ENCODE measurements at regions not wholly inside any gene's neighbourhood (a gene's known extent, or its start where the extent isn't known, plus 50 kb on each side); places are given as distances from the start of the nearest gene placed in this dataset.
"Not testable (repeated sequence)": the region's sequence is repeated elsewhere in the genome, so short reads cannot be mapped to it uniquely, and the experiment has no call there.

DNA sequence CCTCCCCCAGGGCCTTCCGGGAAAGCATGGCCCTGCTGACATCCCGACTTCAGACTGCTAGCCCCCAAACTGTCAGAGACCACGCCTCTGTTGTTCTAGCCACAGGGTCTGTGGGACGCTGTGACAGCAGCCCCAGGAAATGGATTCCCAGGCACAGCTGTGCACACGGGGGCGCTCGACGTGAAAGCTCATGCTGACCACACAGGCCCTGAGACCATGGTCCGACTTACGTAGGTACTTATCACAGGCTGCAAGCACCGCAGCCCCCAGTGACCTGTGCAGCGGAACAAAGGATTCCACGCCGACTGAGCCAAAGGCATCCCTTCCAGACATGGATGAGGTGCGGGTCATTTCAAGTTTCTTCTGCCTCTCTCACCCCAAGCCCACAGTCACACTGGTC lies 150.6 kb downstream of the CTTN start:
- intact Hi-C loops (cut with micrococcal nuclease), result no loop called here

GRCh38 chr11:70549386-70549785 lies 151.1 kb downstream of the CTTN start:
- intact Hi-C loops (cut with micrococcal nuclease), result no loop called here

DNA sequence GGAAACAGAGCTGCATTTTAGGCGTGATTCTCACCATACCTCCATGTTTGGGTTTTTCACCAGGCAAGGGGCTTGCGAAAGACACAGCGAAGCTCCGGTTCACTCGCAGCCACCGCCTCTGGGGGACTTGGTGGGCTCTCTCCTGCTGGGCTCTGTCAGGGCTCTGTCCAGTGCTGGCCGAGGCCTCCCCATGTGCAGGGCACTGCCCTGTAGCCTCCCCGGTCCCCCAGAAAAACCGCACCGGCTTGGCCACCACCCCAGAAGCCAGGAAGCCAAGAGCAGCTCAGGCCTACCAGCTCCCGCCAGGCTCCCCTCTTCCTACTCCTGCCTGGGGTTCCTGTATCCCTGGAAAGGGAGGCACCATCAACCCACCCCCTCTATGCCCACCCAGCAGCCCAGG lies 151.5 kb downstream of the CTTN start:
- intact Hi-C loops (cut with micrococcal nuclease), result no loop called here

DNA sequence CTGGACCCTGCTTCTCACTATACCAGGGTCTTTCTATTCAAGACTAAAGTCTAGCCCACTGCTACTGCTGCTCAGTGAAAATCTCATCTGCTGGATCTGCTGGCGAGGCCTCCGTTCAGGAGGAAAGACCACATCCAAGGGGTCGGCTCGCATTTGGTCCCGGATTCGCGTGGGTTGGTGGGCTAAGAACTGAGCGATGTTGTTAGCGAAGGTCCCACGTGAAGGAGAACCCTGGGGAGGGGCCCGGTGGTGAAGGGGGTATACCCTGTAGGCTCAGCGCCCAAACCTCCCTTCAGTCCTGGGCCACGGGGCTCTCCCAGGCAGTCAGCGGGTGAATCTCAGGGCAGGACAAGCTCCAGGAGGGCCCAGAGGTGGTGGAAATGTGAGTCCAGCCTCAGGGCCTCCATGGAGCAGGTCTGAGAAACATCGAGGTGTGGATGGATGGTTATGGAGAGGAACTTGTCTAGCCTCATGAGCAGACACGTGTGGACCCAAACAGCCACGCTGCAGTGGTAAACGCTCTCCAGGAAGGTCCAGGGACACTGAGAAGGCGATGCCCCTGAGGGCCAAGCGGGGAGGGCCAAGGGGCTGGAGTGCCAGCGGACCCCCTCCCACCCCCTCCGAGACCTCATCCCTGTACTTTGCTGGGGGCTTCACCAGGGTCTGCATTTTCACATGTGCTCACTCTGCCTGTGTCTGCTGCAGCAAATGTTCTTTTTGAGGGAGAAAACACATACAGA lies 152.3 kb downstream of the CTTN start:
- intact Hi-C loops (cut with micrococcal nuclease), result no loop called here

GRCh38 chr11:70551351-70552166 lies 153.2 kb downstream of the CTTN start:
- intact Hi-C loops (cut with micrococcal nuclease), result no loop called here

- intact Hi-C loops (cut with micrococcal nuclease), result no loop called here
Measured at GRCh38 chr11:70552167-70553150, 154.1 kb downstream of the CTTN start.

- intact Hi-C loops (cut with micrococcal nuclease), result no loop called here
Measured at GRCh38 chr11:70555078-70555477, 156.7 kb downstream of the CTTN start.

DNA sequence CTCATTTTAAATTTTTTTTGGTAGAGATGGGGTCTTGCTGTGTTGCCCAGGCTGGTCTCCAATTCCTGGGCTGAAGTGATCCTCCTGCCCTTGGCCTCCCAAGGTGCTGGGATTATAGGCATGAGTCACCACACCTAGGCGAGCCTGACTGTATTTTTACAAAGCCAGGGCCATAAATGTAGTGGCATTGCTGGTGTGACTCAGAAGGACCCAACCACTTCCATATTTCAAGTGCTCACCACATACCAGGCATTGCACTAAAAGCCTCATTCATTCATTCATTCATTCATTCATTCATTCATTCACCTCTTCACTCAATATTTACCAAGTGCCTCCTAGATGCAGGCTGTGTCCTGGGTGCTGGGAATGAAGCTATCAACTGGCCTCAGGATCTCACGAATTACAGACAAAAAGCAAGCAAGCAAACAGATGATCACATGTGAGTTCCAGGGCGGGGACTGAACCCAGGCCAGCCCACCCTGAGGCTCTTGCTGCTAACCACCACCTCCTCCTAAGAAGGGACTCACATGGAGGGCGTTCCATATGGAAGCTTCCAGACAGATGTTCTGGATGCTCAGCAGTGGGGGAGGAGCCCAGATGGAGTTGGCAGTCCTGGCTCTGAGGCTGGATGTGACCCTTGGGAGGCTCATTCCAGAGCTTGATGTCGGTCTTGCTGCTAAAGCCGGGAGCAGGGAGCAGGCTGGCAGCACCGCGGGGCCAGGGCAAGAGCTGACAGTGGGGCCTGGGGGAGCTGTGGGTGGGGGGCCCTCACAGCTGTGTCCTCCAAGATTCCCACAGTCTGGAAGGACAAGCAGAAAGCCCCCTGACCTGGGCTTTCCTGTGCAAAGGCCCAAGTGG lies 158.8 kb downstream of the CTTN start:
- intact Hi-C loops (cut with micrococcal nuclease), result no loop called here

DNA sequence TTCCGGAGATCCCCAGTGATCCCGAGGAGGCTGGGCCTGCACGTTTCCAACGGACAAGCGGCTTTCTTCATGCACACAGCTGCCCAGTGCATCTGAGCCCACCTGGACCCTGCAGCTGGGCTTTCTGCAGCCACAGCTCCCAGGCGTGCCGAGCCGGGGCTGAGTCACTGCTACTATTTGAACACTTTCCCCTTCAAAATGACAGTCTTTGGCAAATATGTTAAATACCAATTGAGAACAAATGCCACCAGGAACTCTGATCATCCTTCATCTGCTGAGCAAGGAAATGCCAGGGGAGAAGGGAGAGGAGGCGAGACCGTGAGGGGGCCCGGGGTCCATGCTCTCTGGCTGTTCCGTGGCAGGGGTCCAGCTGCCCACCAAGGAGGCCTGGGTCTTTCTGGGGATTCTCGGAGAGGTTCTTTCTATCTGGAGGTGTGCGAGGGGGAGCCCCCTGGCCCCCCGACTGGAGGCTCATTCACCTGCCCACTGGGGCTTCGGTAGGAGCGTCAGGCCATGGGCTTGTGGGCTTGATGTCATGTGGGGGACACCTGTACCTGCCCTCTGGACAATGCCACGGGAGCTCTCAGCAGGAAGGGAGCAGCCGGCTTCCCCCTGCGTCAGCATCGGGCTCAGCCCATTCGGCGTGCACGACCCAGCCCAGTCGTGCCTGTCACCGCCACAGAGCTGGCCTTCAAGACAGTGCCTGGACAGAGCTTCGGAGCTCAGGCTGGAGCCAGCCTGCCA lies 159.6 kb downstream of the CTTN start:
- intact Hi-C loops (cut with micrococcal nuclease), result no loop called here

DNA sequence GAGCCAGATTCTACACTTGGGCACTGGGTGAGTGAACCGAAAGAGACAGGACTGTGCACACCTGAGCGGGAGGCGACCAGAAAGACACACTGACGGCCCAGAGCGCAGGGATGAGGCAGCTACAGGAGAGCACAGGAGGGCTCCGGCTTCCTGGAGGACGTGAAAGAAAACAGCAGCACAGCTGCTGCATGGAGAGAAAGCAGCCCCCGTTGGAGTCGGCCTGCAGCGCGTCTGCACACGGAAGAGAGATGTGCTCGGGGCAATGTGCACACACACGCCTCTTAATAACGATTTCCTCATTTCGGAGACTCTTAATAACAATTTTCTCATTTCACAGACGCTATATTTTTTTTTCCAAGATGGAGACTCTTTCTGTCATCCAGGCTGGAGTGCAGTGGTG lies 160.4 kb downstream of the CTTN start:
- intact Hi-C loops (cut with micrococcal nuclease), result no loop called here

DNA sequence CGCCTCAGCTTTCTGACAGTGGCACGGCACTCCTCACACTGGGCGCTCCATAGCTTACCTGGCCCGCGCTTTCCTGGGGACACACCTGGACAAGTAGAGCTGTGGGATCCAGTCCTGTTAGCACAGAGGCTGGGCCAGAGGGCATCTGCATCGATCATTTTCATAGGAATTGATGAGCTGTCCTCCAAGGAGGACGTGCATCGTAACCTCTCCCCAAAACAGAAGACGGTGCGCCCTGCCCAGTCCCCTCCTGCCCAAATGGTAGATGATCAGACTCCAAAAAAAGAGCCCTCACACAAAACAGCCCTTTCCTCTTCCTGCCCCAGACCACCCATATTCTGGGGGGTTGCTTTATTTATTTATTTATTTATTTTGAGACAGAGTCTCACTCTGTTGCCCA lies 161.2 kb downstream of the CTTN start:
- intact Hi-C loops (cut with micrococcal nuclease), result no loop called here

DNA sequence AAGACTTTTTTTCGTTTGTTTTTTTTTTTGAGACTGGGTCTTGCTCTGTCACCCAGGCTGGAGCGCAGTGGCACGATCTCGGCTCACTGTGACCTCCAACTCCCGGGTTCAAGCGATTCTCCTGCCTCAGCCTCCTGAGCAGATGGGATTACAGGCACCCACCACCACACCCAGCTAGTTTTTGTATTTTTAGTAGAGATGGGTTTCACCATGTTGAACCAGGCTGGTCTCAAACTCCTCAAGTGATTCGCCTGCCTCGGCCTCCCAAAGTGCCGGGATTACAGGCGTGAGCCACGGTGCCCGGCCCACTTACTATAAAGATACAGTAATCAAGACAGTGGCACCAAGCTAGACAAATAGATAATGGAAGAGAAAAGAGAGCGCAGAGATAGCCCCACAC lies 162.3 kb downstream of the CTTN start:
- intact Hi-C loops (cut with micrococcal nuclease), result not testable (repeated sequence)

DNA sequence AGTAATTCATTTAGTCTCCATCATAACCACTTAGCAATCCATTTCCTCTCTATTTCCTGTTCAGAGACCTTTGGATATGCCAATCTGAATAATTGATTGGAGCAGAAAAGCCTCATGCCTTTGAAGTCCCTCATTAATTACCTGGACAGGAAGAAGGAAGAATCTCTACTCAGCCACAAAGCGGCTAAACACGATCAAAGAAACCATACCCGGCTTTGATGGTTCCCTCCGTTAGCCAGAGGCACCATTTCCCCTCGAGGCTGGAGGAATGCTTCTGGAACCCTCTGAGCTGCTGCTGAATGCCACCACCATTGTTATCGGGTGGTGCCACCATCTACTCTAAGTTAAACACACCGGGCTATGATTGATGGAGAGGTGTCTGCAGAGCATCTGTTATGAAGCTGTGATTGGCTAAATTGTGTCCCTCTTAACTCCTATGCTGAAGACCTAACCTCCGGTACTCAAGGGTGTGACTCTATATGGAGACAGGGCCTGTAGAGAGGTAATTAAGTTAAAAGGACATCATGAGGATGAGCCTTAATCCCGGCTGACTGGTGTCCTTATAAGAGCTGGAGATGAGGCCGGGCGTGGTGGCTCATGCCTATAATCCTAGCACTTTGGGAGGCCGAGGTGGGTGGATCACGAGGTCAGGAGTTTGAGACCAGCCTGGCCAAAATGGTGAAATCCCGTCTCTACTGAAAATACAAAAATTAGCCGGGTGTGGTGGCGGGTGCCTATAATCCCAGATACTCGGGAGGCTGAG lies 168.6 kb downstream of the CTTN start:
- intact Hi-C loops (cut with micrococcal nuclease), result no loop called here

DNA sequence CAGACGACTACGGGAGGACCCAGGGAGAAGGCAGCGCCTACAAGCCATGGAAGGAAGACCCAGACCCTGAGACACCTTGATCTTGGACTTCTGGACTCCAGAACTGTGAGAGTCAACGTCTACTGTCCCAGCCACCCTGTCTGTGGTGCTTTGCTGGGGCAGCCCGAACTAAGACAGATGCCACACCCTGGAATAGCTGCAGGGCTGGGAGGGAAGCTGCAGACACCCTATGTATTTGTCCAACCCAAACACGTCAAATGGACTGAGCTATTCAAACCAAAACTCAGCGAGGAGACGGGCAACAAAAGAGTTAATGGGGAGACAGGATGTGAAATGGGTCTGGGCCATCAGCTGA lies 169.3 kb downstream of the CTTN start:
- intact Hi-C loops (cut with micrococcal nuclease), result no loop called here

DNA sequence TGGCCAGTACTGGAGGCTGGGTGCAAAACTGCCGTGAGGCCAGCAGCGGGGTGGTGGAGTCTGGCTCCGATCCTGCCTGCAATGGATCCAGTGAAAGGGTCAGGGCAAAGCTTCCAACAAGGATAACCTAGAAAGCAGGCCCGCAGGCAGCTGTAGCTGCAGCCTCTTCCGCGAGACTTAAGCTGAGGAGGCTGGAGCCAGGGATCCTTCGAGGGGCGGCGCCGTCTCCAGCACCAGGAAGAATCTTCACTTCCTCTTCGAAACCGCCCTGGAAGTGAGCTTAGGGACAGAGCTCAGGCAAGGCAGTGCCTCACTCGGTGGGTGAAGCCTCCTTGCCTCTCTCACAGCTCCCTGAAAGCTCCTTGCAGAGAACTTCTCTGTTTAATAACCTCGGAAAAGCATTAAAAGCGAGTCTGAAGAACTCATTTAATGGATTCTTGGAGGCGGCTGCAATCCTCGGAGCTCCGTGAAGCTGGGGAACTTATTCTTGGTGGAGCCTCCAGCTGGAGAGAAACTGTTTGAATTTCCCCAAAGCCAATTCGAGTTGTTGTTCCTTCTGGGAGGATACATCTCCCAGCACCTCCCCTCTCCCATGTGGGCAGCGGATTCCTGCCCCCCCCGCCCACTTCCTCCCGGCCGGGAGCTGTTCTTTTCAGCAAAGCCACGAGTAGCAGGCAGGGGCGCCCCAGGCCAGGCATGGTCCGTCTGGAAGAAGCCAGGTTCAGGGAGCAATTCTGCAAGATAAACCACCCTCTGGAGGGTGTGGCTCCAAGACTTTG lies 169.9 kb downstream of the CTTN start:
- intact Hi-C loops (cut with micrococcal nuclease), result no loop called here

DNA sequence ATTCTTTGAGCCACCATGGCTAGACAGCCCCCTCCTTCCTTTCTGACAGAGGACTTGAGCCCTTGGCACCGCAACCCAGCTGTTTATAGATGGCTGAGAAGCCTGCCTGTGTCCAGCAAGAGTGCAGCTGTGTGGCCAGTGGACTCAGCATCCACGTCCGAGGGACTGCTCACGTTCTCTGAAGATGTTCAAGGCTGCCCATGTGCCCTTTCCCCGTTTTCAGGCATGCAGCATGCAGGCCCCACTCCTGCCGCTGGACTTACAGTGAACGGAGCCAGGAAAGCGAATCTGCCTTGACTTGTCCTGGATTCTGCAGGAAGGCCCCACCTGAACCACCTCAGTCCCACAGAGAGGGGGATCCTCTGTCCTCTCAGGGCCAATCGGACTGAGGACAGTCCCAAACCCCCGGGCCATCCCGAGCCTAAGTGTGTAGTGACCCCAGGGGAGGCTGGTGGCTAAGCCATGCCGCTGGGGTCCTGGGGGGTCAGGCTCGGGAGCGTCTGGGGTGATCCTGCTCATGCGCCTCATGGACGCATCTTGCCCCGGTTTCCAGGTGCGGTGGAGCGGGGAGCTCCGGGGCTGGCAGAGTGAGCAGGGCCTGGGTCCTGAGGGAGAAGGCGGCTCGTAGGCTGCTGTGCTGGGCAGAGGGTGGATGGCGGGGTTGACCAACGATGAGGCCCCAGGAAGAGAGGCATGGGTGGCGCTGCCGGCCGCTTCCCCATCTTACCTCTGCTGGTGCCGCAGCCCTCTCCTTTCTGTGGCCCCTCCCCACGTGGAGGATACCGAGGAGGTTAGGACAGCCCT lies 170.7 kb downstream of the CTTN start:
- intact Hi-C loops (cut with micrococcal nuclease), result no loop called here

- intact Hi-C loops (cut with micrococcal nuclease), result no loop called here
Measured at GRCh38 chr11:70569618-70569890, 171.2 kb downstream of the CTTN start.

Data from T-helper 2 cell treated with Interferon-gamma antibody and Interleukin-4, amounts not matched to agents 100 ng/mL and 5 ng/mL, for 36 hours (primary cell).